ENCODE measurements at regions not wholly inside any gene's neighbourhood (a gene's known extent, or its start where the extent isn't known, plus 50 kb on each side); places are given as distances from the start of the nearest gene placed in this dataset.

GRCh38 chr20:50449738-50450492, 60.3 kb upstream of the PTPN1 start:
- no peak for TF ChIP-seq CTCF (IDR thresholded peaks at IDR 0.05)
- TF ChIP-seq POLR2A (IDR thresholded peaks at IDR 0.05): no peak
